ENCODE measurements at regions not wholly inside any gene's neighbourhood (a gene's known extent, or its start where the extent isn't known, plus 50 kb on each side); places are given as distances from the start of the nearest gene placed in this dataset.

DNA sequence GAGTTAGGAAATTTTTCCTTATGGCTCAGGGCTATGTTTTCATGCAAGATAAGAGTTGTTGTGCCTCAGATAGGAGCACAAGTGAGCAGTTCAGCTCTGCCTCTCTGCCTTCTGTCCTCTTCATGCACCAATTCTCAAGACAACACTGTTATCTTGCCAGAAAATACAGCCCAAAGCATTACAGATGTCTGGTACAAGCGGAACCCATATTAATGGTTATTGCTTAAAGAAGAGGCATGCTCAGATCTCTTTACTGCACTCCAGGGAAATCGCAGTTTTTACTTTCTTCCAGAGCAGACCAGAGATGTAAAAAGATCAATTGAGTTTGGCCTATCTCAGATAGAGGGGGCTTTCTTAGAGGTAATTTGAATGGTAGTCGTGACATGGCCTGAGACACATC lies 361.6 kb upstream of the WWC1 start:
- Histone ChIP-seq H3K4me2 (ENCODE audit: control insufficient read depth, insufficient read depth) (no peak overlapping the region), H3K27ac (ENCODE audit: control insufficient read depth, insufficient read depth) (no peak overlapping the region), H3K9ac (ENCODE audit: control insufficient read depth, insufficient read depth, low read length) (no peak overlapping the region), H3K4me1 (ENCODE audit: control insufficient read depth, insufficient read depth, low read length) (no peaks in the 10 kb centered on the region), H3K79me2 (ENCODE audit: control insufficient read depth, insufficient read depth, low read length) (no peaks in the 10 kb centered on the region), H3K36me3 (ENCODE audit: control insufficient read depth in 2 of 2, insufficient read depth in 2 of 2, low read length in 1 of 2) (no peaks in the 10 kb centered on the region), H3K27me3 (replicated peaks in 1 of 2; ENCODE audit: control insufficient read depth in 2 of 2, insufficient read depth in 2 of 2, low read length in 1 of 2) (no peaks in the 10 kb centered on the region; a peak in 1 of 4 replicates), H2AFZ (ENCODE audit: control insufficient read depth, low read depth, low read length) (no peak overlapping the region), H3K9me3 (replicated peaks; ENCODE audit: control insufficient read depth, insufficient read depth, low read length) (no peaks in the 10 kb centered on the region), H4K20me1 (ENCODE audit: control insufficient read depth, insufficient read depth) (no peaks in the 10 kb centered on the region), H3K4me3 (no peak overlapping the region)
- TF ChIP-seq, protein P1, sequence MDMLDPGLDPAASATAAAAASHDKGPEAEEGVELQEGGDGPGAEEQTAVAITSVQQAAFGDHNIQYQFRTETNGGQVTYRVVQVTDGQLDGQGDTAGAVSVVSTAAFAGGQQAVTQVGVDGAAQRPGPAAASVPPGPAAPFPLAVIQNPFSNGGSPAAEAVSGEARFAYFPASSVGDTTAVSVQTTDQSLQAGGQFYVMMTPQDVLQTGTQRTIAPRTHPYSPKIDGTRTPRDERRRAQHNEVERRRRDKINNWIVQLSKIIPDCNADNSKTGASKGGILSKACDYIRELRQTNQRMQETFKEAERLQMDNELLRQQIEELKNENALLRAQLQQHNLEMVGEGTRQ (IDR thresholded peaks at IDR 0.05; ENCODE audit: borderline replicate concordance, low read depth, low read length), result no peak
- TF ChIP-seq SMAD1 (IDR thresholded peaks at IDR 0.05; ENCODE audit: low read depth, partially characterized antibody), result no peak
- TF ChIP-seq, protein P2, sequence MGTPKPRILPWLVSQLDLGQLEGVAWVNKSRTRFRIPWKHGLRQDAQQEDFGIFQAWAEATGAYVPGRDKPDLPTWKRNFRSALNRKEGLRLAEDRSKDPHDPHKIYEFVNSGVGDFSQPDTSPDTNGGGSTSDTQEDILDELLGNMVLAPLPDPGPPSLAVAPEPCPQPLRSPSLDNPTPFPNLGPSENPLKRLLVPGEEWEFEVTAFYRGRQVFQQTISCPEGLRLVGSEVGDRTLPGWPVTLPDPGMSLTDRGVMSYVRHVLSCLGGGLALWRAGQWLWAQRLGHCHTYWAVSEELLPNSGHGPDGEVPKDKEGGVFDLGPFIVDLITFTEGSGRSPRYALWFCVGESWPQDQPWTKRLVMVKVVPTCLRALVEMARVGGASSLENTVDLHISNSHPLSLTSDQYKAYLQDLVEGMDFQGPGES (IDR thresholded peaks at IDR 0.05), result no peak
- no peak for TF ChIP-seq SIN3A (IDR thresholded peaks at IDR 0.05; ENCODE audit: low read depth, low read length)
- TF ChIP-seq, protein P3, sequence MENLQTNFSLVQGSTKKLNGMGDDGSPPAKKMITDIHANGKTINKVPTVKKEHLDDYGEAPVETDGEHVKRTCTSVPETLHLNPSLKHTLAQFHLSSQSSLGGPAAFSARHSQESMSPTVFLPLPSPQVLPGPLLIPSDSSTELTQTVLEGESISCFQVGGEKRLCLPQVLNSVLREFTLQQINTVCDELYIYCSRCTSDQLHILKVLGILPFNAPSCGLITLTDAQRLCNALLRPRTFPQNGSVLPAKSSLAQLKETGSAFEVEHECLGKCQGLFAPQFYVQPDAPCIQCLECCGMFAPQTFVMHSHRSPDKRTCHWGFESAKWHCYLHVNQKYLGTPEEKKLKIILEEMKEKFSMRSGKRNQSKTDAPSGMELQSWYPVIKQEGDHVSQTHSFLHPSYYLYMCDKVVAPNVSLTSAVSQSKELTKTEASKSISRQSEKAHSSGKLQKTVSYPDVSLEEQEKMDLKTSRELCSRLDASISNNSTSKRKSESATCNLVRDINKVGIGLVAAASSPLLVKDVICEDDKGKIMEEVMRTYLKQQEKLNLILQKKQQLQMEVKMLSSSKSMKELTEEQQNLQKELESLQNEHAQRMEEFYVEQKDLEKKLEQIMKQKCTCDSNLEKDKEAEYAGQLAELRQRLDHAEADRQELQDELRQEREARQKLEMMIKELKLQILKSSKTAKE (IDR thresholded peaks at IDR 0.05; ENCODE audit: low read depth, poor library complexity, severe bottlenecking), result no peak
- TF ChIP-seq, protein P4, sequence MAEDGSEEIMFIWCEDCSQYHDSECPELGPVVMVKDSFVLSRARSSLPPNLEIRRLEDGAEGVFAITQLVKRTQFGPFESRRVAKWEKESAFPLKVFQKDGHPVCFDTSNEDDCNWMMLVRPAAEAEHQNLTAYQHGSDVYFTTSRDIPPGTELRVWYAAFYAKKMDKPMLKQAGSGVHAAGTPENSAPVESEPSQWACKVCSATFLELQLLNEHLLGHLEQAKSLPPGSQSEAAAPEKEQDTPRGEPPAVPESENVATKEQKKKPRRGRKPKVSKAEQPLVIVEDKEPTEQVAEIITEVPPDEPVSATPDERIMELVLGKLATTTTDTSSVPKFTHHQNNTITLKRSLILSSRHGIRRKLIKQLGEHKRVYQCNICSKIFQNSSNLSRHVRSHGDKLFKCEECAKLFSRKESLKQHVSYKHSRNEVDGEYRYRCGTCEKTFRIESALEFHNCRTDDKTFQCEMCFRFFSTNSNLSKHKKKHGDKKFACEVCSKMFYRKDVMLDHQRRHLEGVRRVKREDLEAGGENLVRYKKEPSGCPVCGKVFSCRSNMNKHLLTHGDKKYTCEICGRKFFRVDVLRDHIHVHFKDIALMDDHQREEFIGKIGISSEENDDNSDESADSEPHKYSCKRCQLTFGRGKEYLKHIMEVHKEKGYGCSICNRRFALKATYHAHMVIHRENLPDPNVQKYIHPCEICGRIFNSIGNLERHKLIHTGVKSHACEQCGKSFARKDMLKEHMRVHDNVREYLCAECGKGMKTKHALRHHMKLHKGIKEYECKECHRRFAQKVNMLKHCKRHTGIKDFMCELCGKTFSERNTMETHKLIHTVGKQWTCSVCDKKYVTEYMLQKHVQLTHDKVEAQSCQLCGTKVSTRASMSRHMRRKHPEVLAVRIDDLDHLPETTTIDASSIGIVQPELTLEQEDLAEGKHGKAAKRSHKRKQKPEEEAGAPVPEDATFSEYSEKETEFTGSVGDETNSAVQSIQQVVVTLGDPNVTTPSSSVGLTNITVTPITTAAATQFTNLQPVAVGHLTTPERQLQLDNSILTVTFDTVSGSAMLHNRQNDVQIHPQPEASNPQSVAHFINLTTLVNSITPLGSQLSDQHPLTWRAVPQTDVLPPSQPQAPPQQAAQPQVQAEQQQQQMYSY (CRISPR knock-in tag; IDR thresholded peaks at IDR 0.05), result no peak
- TF ChIP-seq SREBF1 (IDR thresholded peaks at IDR 0.05; ENCODE audit: low read length), result no peak
- no peak for TF ChIP-seq IRF4 (IDR thresholded peaks at IDR 0.05; ENCODE audit: low read depth, low read length)
- no peak for TF ChIP-seq TCF12 (IDR thresholded peaks at IDR 0.05; ENCODE audit: low read depth, low read length)
- TF ChIP-seq, protein P5, sequence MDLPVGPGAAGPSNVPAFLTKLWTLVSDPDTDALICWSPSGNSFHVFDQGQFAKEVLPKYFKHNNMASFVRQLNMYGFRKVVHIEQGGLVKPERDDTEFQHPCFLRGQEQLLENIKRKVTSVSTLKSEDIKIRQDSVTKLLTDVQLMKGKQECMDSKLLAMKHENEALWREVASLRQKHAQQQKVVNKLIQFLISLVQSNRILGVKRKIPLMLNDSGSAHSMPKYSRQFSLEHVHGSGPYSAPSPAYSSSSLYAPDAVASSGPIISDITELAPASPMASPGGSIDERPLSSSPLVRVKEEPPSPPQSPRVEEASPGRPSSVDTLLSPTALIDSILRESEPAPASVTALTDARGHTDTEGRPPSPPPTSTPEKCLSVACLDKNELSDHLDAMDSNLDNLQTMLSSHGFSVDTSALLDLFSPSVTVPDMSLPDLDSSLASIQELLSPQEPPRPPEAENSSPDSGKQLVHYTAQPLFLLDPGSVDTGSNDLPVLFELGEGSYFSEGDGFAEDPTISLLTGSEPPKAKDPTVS (IDR thresholded peaks at IDR 0.05; ENCODE audit: low read depth, low read length), result no peak
- TF ChIP-seq LARP7 (IDR thresholded peaks at IDR 0.05), result no peak
- no peak for TF ChIP-seq TAF1 (IDR thresholded peaks at IDR 0.05; ENCODE audit: borderline replicate concordance, low read depth, low read length)
- intact Hi-C loops (cut with micrococcal nuclease; ENCODE audit: unreplicated experiment) (no loop called here), in situ Hi-C loops (cut with MboI) (no loop called here)
- RAD21 ChIA-PET (ENCODE audit: unreplicated experiment), result no interaction called here
- FAIRE-seq, result no peak
- WGBS (ENCODE audit: insufficient coverage, insufficient replicate concordance, low lambda C conversion rate, missing lambda C conversion rate), result 10% methylated on average over 3 of the region's 3 CpGs
- no peak for DNase-seq (ENCODE audit: low read depth, low spot score)
- BruUV-seq (replicated peaks), result no TSS peak
- SMC1A ChIA-PET (ENCODE audit: uncharacterized antibody, unreplicated experiment), result no interaction called here
- ATAC-seq, result no peak
- CTCF ChIA-PET, result no interaction called here
- POLR2A ChIA-PET, result no interaction called here

Measured in GM12878 (cell line).